ENCODE measurements at regions not wholly inside any gene's neighbourhood (a gene's known extent, or its start where the extent isn't known, plus 50 kb on each side); places are given as distances from the start of the nearest gene placed in this dataset.

- TF ChIP-seq CTCF (conservative IDR thresholded peaks at IDR 0.05; ENCODE audit: low read depth, low read length), result no peak
- no peak for DNase-seq (ENCODE audit: low read depth)
- H3K4me3 ChIP-seq (ENCODE audit: low read length), result no peak overlapping the region
Observed at GRCh38 chr20:52845044-52845443, 127.1 kb upstream of the TSHZ2 start.

GRCh38 chr20:52843425-52843824, 128.7 kb upstream of the TSHZ2 start:
- H3K4me3 ChIP-seq (ENCODE audit: low read length), result no peak overlapping the region
- no peak for TF ChIP-seq CTCF (conservative IDR thresholded peaks at IDR 0.05; ENCODE audit: low read depth, low read length)
- DNase-seq (ENCODE audit: low read depth), result no peak

GRCh38 chr20:52841003-52841402, 131.2 kb upstream of the TSHZ2 start:
- no peak for DNase-seq (ENCODE audit: low read depth)
- no peak for TF ChIP-seq CTCF (conservative IDR thresholded peaks at IDR 0.05; ENCODE audit: low read depth, low read length)
- no peak overlapping the region for H3K4me3 ChIP-seq (ENCODE audit: low read length)

- TF ChIP-seq CTCF (conservative IDR thresholded peaks at IDR 0.05; ENCODE audit: low read depth, low read length), result no peak
- no peak for DNase-seq (ENCODE audit: low read depth)
- no peak overlapping the region for H3K4me3 ChIP-seq (ENCODE audit: low read length)
Observed at GRCh38 chr20:52840041-52840440, 132.1 kb upstream of the TSHZ2 start.

GRCh38 chr20:52838510-52839241, 133.5 kb upstream of the TSHZ2 start:
- no peak for DNase-seq (ENCODE audit: low read depth)
- no peak for TF ChIP-seq CTCF (conservative IDR thresholded peaks at IDR 0.05; ENCODE audit: low read depth, low read length)
- no peak overlapping the region for H3K4me3 ChIP-seq (ENCODE audit: low read length)

- no peak for DNase-seq (ENCODE audit: low read depth)
- no peak for TF ChIP-seq CTCF (conservative IDR thresholded peaks at IDR 0.05; ENCODE audit: low read depth, low read length)
- no peak overlapping the region for H3K4me3 ChIP-seq (ENCODE audit: low read length)
Observed at GRCh38 chr20:52837378-52837777, 134.8 kb upstream of the TSHZ2 start.

- TF ChIP-seq CTCF (conservative IDR thresholded peaks at IDR 0.05; ENCODE audit: low read depth, low read length), result no peak
- no peak overlapping the region for H3K4me3 ChIP-seq (ENCODE audit: low read length)
- no peak for DNase-seq (ENCODE audit: low read depth)
Observed at GRCh38 chr20:52833901-52834300, 138.3 kb upstream of the TSHZ2 start.
